ENCODE measurements at regions not wholly inside any gene's neighbourhood (a gene's known extent, or its start where the extent isn't known, plus 50 kb on each side); places are given as distances from the start of the nearest gene placed in this dataset.

DNA sequence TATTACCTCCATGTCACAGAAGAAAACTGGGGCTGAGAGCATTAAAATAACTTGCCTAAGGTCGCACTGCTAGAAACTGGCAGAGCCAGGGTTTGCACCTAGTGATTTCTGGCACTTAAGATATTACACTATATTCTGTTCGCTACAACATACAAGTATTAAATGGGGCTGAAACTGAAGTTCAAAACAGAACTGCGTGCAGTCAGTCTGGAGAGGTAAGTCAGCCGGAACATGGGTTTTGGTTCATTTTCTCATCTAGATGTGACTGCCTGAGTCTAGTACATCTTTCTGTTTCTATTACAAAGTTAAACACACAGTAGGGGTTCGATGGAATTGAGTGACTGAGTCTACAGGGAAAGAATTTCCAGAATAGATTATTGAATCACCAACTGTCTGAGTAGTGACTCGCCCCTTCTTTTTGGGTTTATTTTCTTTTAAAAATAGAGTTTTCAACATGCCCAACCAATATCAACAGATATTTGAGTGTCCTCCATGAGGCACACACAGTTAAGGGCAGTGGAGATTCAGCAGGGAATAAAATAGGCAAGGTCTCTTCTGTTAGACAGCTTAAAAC is 150.8 kb downstream of the RNF152 start:
- no peak for TF ChIP-seq CTCF (optimal IDR thresholded peaks at IDR 0.05 in 1 of 3, IDR thresholded peaks at IDR 0.05 in 1 of 3, conservative IDR thresholded peaks at IDR 0.05 in 1 of 3; ENCODE audit: extremely low read depth in 1 of 3, insufficient read depth in 2 of 3, low read length in 3 of 3)
- no peak for TF ChIP-seq EZH2 (IDR thresholded peaks at IDR 0.05; ENCODE audit: low read length)

All from keratinocyte (primary cell).